ENCODE measurements at regions not wholly inside any gene's neighbourhood (a gene's known extent, or its start where the extent isn't known, plus 50 kb on each side); places are given as distances from the start of the nearest gene placed in this dataset.

GRCh38 chr4:23237771-23238170 lies 545.0 kb downstream of the GBA3 start:
- no peak for DNase-seq

GRCh38 chr4:23235628-23236390 lies 543.1 kb downstream of the GBA3 start:
- DNase-seq: no peak

GRCh38 chr4:23234716-23235115 lies 542.0 kb downstream of the GBA3 start:
- no peak for DNase-seq

- DNase-seq: no peak
Observed at GRCh38 chr4:23234018-23234417, 541.3 kb downstream of the GBA3 start.

GRCh38 chr4:23233596-23233995 lies 540.9 kb downstream of the GBA3 start:
- no peak for DNase-seq

GRCh38 chr4:23232987-23233386 lies 540.2 kb downstream of the GBA3 start:
- no peak for DNase-seq

- no peak for DNase-seq
Observed at GRCh38 chr4:23225564-23225963, 532.8 kb downstream of the GBA3 start.

- no peak for DNase-seq
Observed at GRCh38 chr4:23224684-23225420, 532.1 kb downstream of the GBA3 start.

- no peak for DNase-seq
Observed at GRCh38 chr4:23220911-23221310, 528.2 kb downstream of the GBA3 start.

GRCh38 chr4:23219779-23220408 lies 527.2 kb downstream of the GBA3 start:
- no peak for DNase-seq

- DNase-seq: no peak
Observed at GRCh38 chr4:23213198-23213597, 520.5 kb downstream of the GBA3 start.

- no peak for DNase-seq
Observed at GRCh38 chr4:23212558-23212957, 519.8 kb downstream of the GBA3 start.

GRCh38 chr4:23207059-23207458 lies 514.3 kb downstream of the GBA3 start:
- DNase-seq: no peak

- no peak for DNase-seq
Observed at GRCh38 chr4:23202712-23203247, 510.0 kb downstream of the GBA3 start.

GRCh38 chr4:23194751-23195150 lies 502.0 kb downstream of the GBA3 start:
- no peak for DNase-seq

GRCh38 chr4:23174179-23174578 lies 481.4 kb downstream of the GBA3 start:
- no peak for DNase-seq

GRCh38 chr4:23171976-23172375 lies 479.2 kb downstream of the GBA3 start:
- no peak for DNase-seq

GRCh38 chr4:23169608-23170311 lies 477.0 kb downstream of the GBA3 start:
- DNase-seq: no peak

GRCh38 chr4:23166919-23167318 lies 474.2 kb downstream of the GBA3 start:
- no peak for DNase-seq

- DNase-seq: no peak
Observed at GRCh38 chr4:23166407-23166806, 473.7 kb downstream of the GBA3 start.

- DNase-seq: no peak
Observed at GRCh38 chr4:23165669-23166068, 472.9 kb downstream of the GBA3 start.

GRCh38 chr4:23163647-23164436 lies 471.1 kb downstream of the GBA3 start:
- DNase-seq: no peak
